Prostate gland (tissue), 2 donors: ENCODE measurements at regions not wholly inside any gene's neighbourhood (a gene's known extent, or its start where the extent isn't known, plus 50 kb on each side); places are given as distances from the start of the nearest gene placed in this dataset.

Experiments
- CTCF ChIP-seq, 4 experiments: fragments of 200-600 bp in 2 of 4; fragments of 450-650 bp in 2 of 4; sonication (generic) in 2 of 4; IDR thresholded peaks; 1 replicate in 3 of 4; 2 replicates in 1 of 4; pipeline ENCODE4 v1.5.1; 2016 to 2019; ENCODE audit warnings: antibody characterized with exemption in 4 of 4, mild to moderate bottlenecking in 2 of 4, moderate library complexity in 2 of 4
- POLR2A ChIP-seq: fragments of 450-650 bp; IDR thresholded peaks from one replicate; pipeline ENCODE4 v1.6.1; 2016; ENCODE audit warnings: antibody characterized with exemption, mild to moderate bottlenecking

DNA sequence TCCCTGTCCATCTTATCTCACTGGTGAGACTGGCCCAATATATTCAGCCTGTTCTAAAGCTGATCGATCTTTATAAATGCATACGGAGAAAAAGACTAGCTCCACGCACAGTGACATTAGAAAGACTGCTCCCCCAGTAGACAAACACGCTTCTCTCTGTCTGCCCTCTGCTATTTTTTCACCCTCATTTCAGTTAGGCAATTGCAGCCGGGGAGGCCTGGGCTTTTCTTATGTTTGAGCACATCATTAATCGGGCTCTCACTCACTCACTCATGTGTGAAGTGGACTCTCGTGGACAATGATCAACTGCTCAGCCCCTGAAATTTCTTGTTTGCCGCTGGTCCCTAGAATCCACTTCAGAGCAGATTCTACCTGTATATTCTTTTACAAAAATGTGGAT, 824.7 kb upstream of the TENM3 start:
- TF ChIP-seq CTCF (IDR thresholded peaks at IDR 0.05) (no peak), POLR2A (no peak)
